DND-41 (cell line): ENCODE measurements at regions not wholly inside any gene's neighbourhood (a gene's known extent, or its start where the extent isn't known, plus 50 kb on each side); places are given as distances from the start of the nearest gene placed in this dataset.

Experiments
- CTCF ChIP-seq: IDR thresholded peaks from 2 replicates; pipeline ENCODE4 v1.5.1; 2012; ENCODE audit warnings: borderline replicate concordance, low read length, moderate library complexity, mild to moderate bottlenecking; ENCODE audit not compliant: poor library complexity, severe bottlenecking; ENCODE audit errors: extremely low read depth
- EZH2 ChIP-seq: IDR thresholded peaks from 3 replicates; pipeline ENCODE4 v1.6.1; 2012; ENCODE audit warnings: borderline replicate concordance, low read depth, mild to moderate bottlenecking, moderate library complexity, low read length, inconsistent platforms; ENCODE audit not compliant: severe bottlenecking

GRCh38 chr7:125804273-125804672 lies 874.6 kb upstream of the POT1 start:
- TF ChIP-seq EZH2 (no peak), CTCF (no peak)
